HepG2 (cell line): ENCODE measurements at regions not wholly inside any gene's neighbourhood (a gene's known extent, or its start where the extent isn't known, plus 50 kb on each side); places are given as distances from the start of the nearest gene placed in this dataset.

Experiments used
- ELF1 ChIP-seq: sonication (generic); formaldehyde crosslinking; IDR thresholded peaks from 2 replicates; pipeline ENCODE4 v1.4.0; 2020; ENCODE audit warnings: missing genetic modification reagents
- GLI4 ChIP-seq: sonication (generic); formaldehyde crosslinking; IDR thresholded peaks from 2 replicates; pipeline ENCODE4 v1.5.1; 2020; ENCODE audit warnings: missing genetic modification reagents, mild to moderate bottlenecking, moderate library complexity, borderline replicate concordance
- KDM1A ChIP-seq: IDR thresholded peaks from 2 replicates; pipeline ENCODE4 v1.6.1; 2016; ENCODE audit warnings: missing compliant biosample characterization
- MXI1 ChIP-seq: IDR thresholded peaks from 3 replicates; pipeline ENCODE4 v1.6.1; 2012; ENCODE audit warnings: low read depth, low read length, inconsistent platforms, borderline replicate concordance
- PHF5A ChIP-seq: IDR thresholded peaks from one replicate; pipeline ENCODE4 v1.6.1; 2018; ENCODE audit warnings: low read depth, missing genetic modification reagents; ENCODE audit not compliant: unreplicated experiment
- SNRNP70 ChIP-seq: fragments of 200-400 bp; formaldehyde crosslinking; IDR thresholded peaks from 2 replicates; pipeline ENCODE4 v1.6.1; 2017; ENCODE audit warnings: mild to moderate bottlenecking, low read depth, low read length, moderate library complexity
- SP1 ChIP-seq, 2 experiments: fragments of 450-650 bp in 1 of 2; sonication (generic) in 1 of 2; formaldehyde crosslinking in 1 of 2; IDR thresholded peaks; 2 replicates each; pipeline versions ENCODE4 v1.4.0 to v1.6.1; 2016 to 2020; ENCODE audit warnings: missing genetic modification reagents in 1 of 2
- ZNF34 ChIP-seq: sonication (generic); formaldehyde crosslinking; IDR thresholded peaks from 2 replicates; pipeline ENCODE4 v1.4.0; 2020; ENCODE audit warnings: mild to moderate bottlenecking, missing genetic modification reagents, borderline replicate concordance
- ZNF550 ChIP-seq: sonication (generic); formaldehyde crosslinking; IDR thresholded peaks from 2 replicates; pipeline ENCODE4 v1.4.0; 2020; ENCODE audit warnings: mild to moderate bottlenecking, missing genetic modification reagents, borderline replicate concordance
- ZNF558 ChIP-seq: sonication (generic); formaldehyde crosslinking; IDR thresholded peaks from 2 replicates; pipeline ENCODE4 v1.9.0; 2022; ENCODE audit warnings: mild to moderate bottlenecking, missing genetic modification reagents, borderline replicate concordance
- ZNF564 ChIP-seq: sonication (generic); formaldehyde crosslinking; IDR thresholded peaks from 2 replicates; pipeline ENCODE4 v1.8.1; 2023; ENCODE audit warnings: mild to moderate bottlenecking, missing genetic modification reagents
- TF ChIP-seq, protein P1 (sequence below): IDR thresholded peaks from 2 replicates; pipeline ENCODE4 v1.6.1; 2012; ENCODE audit warnings: inconsistent platforms
- TF ChIP-seq, protein P2 (sequence below): sonication (generic); formaldehyde crosslinking; IDR thresholded peaks from 2 replicates; pipeline ENCODE4 v1.5.0; 2020; ENCODE audit warnings: mild to moderate bottlenecking, missing genetic modification reagents, moderate library complexity
- TF ChIP-seq, protein P3 (sequence below): sonication (generic); formaldehyde crosslinking; IDR thresholded peaks from 2 replicates; pipeline ENCODE4 v1.4.0; 2020; ENCODE audit warnings: mild to moderate bottlenecking, missing genetic modification reagents

DNA sequence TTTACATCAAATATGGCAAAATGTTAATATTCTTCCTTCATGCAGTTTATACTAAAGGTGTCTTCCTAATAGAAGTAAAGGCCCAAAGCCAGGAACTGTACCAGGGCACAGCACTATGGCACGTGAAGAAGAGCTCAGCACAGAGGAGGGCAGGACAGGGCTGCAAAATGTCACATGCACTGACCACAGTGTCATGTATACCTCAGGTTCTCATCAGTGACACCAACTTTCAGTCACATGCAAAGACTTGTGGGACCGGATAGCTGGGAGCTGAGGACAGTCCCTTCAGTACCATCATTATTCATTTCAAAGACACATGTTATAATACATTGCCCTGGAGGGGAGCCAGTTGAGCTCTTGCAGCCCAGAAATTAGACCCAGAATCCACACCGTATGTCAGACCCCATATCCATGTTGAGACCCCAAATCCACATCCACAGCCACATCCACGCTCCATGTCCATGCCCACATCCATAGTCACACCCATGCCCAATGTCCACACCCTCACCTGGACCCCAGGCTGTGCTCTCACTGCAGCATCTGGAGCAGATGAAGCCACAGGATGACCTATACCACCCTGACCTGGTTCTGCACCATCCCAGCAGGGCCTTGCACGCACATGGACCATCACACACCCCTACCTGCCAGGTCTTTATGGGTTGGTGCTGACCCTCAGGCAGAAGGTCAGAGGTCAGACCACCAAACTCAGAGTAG is 111.8 kb downstream of the TUBA3C start:
- TF ChIP-seq PHF5A (no peak), SP1 (IDR thresholded peaks at IDR 0.05) (no peak), SP1 (CRISPR knock-in tag; IDR thresholded peaks at IDR 0.05) (no peak), MXI1 (no peak), KDM1A (CRISPR knock-in tag) (no peak), ZNF34 (CRISPR knock-in tag) (no peak), ZNF564 (CRISPR knock-in tag) (no peak), GLI4 (no peak), SNRNP70 (no peak), ZNF558 (CRISPR knock-in tag) (no peak), ELF1 (CRISPR knock-in tag) (no peak), ZNF550 (CRISPR knock-in tag) (no peak)
- TF ChIP-seq, protein P1, sequence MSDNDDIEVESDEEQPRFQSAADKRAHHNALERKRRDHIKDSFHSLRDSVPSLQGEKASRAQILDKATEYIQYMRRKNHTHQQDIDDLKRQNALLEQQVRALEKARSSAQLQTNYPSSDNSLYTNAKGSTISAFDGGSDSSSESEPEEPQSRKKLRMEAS: no peak
- TF ChIP-seq, protein P2, sequence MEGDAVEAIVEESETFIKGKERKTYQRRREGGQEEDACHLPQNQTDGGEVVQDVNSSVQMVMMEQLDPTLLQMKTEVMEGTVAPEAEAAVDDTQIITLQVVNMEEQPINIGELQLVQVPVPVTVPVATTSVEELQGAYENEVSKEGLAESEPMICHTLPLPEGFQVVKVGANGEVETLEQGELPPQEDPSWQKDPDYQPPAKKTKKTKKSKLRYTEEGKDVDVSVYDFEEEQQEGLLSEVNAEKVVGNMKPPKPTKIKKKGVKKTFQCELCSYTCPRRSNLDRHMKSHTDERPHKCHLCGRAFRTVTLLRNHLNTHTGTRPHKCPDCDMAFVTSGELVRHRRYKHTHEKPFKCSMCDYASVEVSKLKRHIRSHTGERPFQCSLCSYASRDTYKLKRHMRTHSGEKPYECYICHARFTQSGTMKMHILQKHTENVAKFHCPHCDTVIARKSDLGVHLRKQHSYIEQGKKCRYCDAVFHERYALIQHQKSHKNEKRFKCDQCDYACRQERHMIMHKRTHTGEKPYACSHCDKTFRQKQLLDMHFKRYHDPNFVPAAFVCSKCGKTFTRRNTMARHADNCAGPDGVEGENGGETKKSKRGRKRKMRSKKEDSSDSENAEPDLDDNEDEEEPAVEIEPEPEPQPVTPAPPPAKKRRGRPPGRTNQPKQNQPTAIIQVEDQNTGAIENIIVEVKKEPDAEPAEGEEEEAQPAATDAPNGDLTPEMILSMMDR (CRISPR knock-in tag): no peak
- TF ChIP-seq, protein P3, sequence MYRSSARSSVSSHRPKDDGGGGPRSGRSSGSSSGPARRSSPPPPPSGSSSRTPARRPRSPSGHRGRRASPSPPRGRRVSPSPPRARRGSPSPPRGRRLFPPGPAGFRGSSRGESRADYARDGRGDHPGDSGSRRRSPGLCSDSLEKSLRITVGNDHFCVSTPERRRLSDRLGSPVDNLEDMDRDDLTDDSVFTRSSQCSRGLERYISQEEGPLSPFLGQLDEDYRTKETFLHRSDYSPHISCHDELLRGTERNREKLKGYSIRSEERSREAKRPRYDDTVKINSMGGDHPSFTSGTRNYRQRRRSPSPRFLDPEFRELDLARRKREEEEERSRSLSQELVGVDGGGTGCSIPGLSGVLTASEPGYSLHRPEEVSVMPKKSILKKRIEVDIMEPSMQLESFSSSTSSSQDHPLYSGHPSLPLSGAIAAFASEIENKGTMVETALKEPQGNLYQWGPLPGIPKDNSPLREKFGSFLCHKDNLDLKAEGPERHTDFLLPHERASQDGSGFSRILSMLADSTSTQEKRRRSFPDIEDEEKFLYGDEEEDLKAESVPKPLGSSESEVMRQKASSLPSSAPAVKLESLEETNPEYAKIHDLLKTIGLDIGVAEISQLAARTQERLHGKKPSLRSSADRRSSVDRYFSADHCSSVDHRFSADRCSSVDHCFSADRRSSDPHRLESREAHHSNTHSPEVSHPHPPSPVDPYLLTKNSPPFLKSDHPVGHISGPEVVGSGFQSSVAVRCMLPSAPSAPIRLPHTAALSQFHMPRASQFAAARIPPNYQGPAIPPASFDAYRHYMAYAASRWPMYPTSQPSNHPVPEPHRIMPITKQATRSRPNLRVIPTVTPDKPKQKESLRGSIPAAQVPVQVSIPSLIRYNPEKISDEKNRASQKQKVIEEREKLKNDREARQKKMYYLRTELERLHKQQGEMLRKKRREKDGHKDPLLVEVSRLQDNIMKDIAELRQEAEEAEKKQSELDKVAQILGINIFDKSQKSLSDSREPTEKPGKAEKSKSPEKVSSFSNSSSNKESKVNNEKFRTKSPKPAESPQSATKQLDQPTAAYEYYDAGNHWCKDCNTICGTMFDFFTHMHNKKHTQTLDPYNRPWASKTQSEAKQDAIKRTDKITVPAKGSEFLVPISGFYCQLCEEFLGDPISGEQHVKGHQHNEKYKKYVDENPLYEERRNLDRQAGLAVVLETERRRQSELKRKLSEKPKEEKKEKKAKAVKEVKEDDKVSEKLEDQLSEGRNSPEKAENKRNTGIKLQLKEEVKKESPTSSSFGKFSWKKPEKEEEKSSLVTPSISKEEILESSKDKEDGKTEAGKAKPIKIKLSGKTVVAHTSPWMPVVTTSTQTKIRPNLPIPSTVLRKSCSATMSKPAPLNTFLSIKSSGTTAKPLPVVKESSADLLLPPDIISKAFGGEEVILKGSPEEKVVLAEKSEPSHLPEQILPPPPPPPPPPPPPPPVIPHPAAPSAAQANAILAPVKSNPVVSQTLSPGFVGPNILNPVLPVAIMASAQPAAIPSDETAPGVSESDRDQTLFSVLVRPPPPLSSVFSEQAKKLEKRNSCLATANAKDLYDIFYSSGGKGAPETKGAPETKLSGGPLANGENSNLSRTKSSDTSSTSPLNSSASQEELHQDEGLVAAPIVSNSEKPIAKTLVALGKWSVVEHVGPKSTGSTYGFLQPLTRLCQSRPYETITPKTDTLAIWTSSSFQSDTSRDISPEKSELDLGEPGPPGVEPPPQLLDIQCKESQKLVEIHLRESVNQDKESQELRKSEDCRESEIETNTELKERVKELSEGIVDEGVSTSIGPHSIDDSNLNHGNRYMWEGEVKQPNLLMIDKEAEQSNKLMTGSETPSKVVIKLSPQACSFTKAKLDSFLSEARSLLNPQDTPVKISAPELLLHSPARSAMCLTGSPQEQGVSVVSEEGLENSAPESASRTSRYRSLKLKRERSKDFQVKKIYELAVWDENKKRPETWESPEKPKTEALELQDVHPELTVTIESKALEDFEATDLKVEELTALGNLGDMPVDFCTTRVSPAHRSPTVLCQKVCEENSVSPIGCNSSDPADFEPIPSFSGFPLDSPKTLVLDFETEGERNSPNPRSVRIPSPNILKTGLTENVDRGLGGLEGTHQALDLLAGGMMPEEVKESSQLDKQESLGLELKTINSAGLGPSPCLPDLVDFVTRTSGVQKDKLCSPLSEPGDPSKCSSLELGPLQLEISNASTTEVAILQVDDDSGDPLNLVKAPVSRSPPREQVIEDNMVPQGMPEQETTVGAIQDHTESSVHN (CRISPR knock-in tag): no peak
